ENCODE measurements at regions not wholly inside any gene's neighbourhood (a gene's known extent, or its start where the extent isn't known, plus 50 kb on each side); places are given as distances from the start of the nearest gene placed in this dataset.

GRCh38 chr9:110129425-110129824 lies 78.5 kb downstream of the C9orf152 start:
- no peak for ATAC-seq
- H2AFZ ChIP-seq (ENCODE audit: low read length) = no peak overlapping the region
- no peak overlapping the region for H3K27ac ChIP-seq (ENCODE audit: extremely low read length, insufficient read depth, low read length)
- BruUV-seq (replicated peaks) = no TSS peak
- H3K9ac ChIP-seq (ENCODE audit: insufficient read depth, low read depth, low read length) = peak overlapping the region; percentile 16; the same call in 1 of the 2 replicates
- H3K79me2 ChIP-seq (ENCODE audit: insufficient read depth, low read length) = peaks cover 82% of the 10 kb centered on the region
- POLR2A ChIA-PET = interaction anchor here (0.8 kb wide), 1 partner anchor 22 kb away, joined by 3 read pairs; no protein-coding TSS in a partner anchor
- no peak overlapping the region for H3K4me3 ChIP-seq (replicated peaks in 1 of 3; ENCODE audit: insufficient read depth in 1 of 3, low read depth in 2 of 3, low read length in 3 of 3)
- CTCF ChIA-PET (ENCODE audit: low intra/inter-chr PET ratio, low total read pairs) = no interaction called here
- no peak for FAIRE-seq
- no peaks in the 10 kb centered on the region; a peak in 1 of 5 replicates for H3K27me3 ChIP-seq (ENCODE audit: control insufficient read depth in 1 of 2, insufficient read depth in 2 of 2, low read length in 2 of 2)
- in situ Hi-C loops (cut with HindIII; ENCODE audit: extremely low pct_ligation_motif_present, low pct_unique_long_range_greater_than_20kb) = no loop called here
- H4K20me1 ChIP-seq (ENCODE audit: insufficient read depth, low read length) = peaks cover 11% of the 10 kb centered on the region; the same call in 1 of the 2 replicates
- intact Hi-C loops (cut with micrococcal nuclease; ENCODE audit: unreplicated experiment) = no loop called here
- peak overlapping the region; percentile 98 for H3K4me2 ChIP-seq (ENCODE audit: low read depth, low read length)
- 0 out of 5 replicates have a peak, but pooled peaks cover 0 to 4% of the 10 kb centered on the region in 2 experiments for H3K36me3 ChIP-seq (replicated peaks in 1 of 2; ENCODE audit: control insufficient read depth in 1 of 2, insufficient read depth in 2 of 2, low read length in 2 of 2)
- DNase-seq (ENCODE audit: low spot score) = no peak
- H3K4me1 ChIP-seq (ENCODE audit: insufficient read depth, low read length) = peaks cover 51% of the 10 kb centered on the region
- 90% methylated on average over 1 of the region's 1 CpG for WGBS (ENCODE audit: low lambda C conversion rate)
- H3K9me3 ChIP-seq (ENCODE audit: low read length) = no peaks in the 10 kb centered on the region
- no peak for TF ChIP-seq ISX (CRISPR knock-in tag; conservative IDR thresholded peaks at IDR 0.05)
- TF ChIP-seq ZBTB1 (CRISPR knock-in tag; IDR thresholded peaks at IDR 0.05; ENCODE audit: borderline replicate concordance) = no peak
- TF ChIP-seq MTF1 (CRISPR knock-in tag; IDR thresholded peaks at IDR 0.05) = no peak
- TF ChIP-seq HDAC6 (IDR thresholded peaks at IDR 0.05; ENCODE audit: low read depth, low read length) = no peak
- TF ChIP-seq, protein P1, sequence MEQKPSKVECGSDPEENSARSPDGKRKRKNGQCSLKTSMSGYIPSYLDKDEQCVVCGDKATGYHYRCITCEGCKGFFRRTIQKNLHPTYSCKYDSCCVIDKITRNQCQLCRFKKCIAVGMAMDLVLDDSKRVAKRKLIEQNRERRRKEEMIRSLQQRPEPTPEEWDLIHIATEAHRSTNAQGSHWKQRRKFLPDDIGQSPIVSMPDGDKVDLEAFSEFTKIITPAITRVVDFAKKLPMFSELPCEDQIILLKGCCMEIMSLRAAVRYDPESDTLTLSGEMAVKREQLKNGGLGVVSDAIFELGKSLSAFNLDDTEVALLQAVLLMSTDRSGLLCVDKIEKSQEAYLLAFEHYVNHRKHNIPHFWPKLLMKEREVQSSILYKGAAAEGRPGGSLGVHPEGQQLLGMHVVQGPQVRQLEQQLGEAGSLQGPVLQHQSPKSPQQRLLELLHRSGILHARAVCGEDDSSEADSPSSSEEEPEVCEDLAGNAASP (CRISPR knock-in tag; IDR thresholded peaks at IDR 0.05; ENCODE audit: borderline replicate concordance) = no peak
- TF ChIP-seq ZNF12 (CRISPR knock-in tag; IDR thresholded peaks at IDR 0.05) = no peak
- TF ChIP-seq, protein P2, sequence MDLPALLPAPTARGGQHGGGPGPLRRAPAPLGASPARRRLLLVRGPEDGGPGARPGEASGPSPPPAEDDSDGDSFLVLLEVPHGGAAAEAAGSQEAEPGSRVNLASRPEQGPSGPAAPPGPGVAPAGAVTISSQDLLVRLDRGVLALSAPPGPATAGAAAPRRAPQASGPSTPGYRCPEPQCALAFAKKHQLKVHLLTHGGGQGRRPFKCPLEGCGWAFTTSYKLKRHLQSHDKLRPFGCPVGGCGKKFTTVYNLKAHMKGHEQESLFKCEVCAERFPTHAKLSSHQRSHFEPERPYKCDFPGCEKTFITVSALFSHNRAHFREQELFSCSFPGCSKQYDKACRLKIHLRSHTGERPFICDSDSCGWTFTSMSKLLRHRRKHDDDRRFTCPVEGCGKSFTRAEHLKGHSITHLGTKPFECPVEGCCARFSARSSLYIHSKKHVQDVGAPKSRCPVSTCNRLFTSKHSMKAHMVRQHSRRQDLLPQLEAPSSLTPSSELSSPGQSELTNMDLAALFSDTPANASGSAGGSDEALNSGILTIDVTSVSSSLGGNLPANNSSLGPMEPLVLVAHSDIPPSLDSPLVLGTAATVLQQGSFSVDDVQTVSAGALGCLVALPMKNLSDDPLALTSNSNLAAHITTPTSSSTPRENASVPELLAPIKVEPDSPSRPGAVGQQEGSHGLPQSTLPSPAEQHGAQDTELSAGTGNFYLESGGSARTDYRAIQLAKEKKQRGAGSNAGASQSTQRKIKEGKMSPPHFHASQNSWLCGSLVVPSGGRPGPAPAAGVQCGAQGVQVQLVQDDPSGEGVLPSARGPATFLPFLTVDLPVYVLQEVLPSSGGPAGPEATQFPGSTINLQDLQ (CRISPR knock-in tag; IDR thresholded peaks at IDR 0.05) = no peak
- TF ChIP-seq ZNF333 (CRISPR knock-in tag; IDR thresholded peaks at IDR 0.05; ENCODE audit: borderline replicate concordance) = no peak
- no peak for TF ChIP-seq ZBTB33 (CRISPR knock-in tag; IDR thresholded peaks at IDR 0.05)
